GM12878 (cell line): ENCODE measurements at regions not wholly inside any gene's neighbourhood (a gene's known extent, or its start where the extent isn't known, plus 50 kb on each side); places are given as distances from the start of the nearest gene placed in this dataset.

Experiments used
- ATAC-seq: fragments of 200-7000 bp; cut with Tn5 transposase; 3 replicates; pipeline ENCODE4 v1.9.1; 2020; ENCODE audit warnings: mild to moderate bottlenecking, moderate library complexity
- BruUV-seq: library from RNA; stranded (reverse); fragments of 400-500 nt; replicated peaks from 2 replicates; lab custom pipeline; 2021; lab: Mats Ljungman, UMichigan
- CTCF ChIA-PET: fragments of 300-600 bp; sonication (Branson Sonifier 250); formaldehyde crosslinking; extraction: SDS; loops from one replicate; lab custom pipeline; 2021; ENCODE audit warnings: inconsistent platforms; lab: Yijun Ruan, JAX
- POLR2A ChIA-PET: fragments of 350-600 bp; formaldehyde crosslinking; extraction: SDS; loops from one replicate; lab custom pipeline; 2021; ENCODE audit warnings: inconsistent platforms; lab: Charles Lee
- RAD21 ChIA-PET: fragments of 300-600 bp; sonication (Branson Sonifier 250); formaldehyde crosslinking; loops from one replicate; lab custom pipeline; 2023; ENCODE audit warnings: antibody characterized with exemption; ENCODE audit not compliant: unreplicated experiment; lab: Charles Lee
- SMC1A ChIA-PET: fragments of 300-600 bp; sonication (Branson Sonifier 250); formaldehyde crosslinking; loops from one replicate; lab custom pipeline; 2023; ENCODE audit not compliant: unreplicated experiment, uncharacterized antibody; lab: Charles Lee
- DNase-seq: peaks from one replicate; pipeline ENCODE4 v3.0.0-alpha.2; 2011; ENCODE audit warnings: low read depth, low spot score
- FAIRE-seq: peaks from 3 replicates; lab custom pipeline; 2011; peaks lifted over from hg19 to GRCh38; lab: Jason Lieb, UNC
- H2AFZ ChIP-seq: 2 replicates; pipeline ENCODE4 v1.6.0; 2011; ENCODE audit warnings: low read depth, low read length, control low read depth; ENCODE audit not compliant: control insufficient read depth
- H3K27ac ChIP-seq: 2 replicates; pipeline ENCODE4 v1.5.1; 2011; ENCODE audit warnings: control low read depth; ENCODE audit not compliant: control insufficient read depth, insufficient read depth
- H3K27me3 ChIP-seq, 2 experiments: replicated peaks in 1 of 2; 2 replicates each; pipeline versions ENCODE4 v1.6.0 to v1.6.1; 2011; ENCODE audit warnings: low read length in 1 of 2; ENCODE audit not compliant: control insufficient read depth in 2 of 2, insufficient read depth in 2 of 2
- H3K36me3 ChIP-seq, 2 experiments: 2 replicates each; pipeline ENCODE4 v1.5.1; 2011; ENCODE audit warnings: low read length in 1 of 2; ENCODE audit not compliant: control insufficient read depth in 2 of 2, insufficient read depth in 2 of 2
- H3K4me1 ChIP-seq: 2 replicates; pipeline ENCODE4 v1.6.1; 2011; ENCODE audit warnings: mild to moderate bottlenecking, low read length, moderate library complexity, mixed read lengths; ENCODE audit not compliant: control insufficient read depth, insufficient read depth
- H3K4me2 ChIP-seq: 2 replicates; pipeline ENCODE4 v1.6.0; 2011; ENCODE audit warnings: control low read depth; ENCODE audit not compliant: control insufficient read depth, insufficient read depth
- H3K4me3 ChIP-seq: fragments of 200-600 bp; sonication (generic); 2 replicates; pipeline ENCODE4 v1.5.1; 2016
- H3K79me2 ChIP-seq: 2 replicates; pipeline ENCODE4 v1.6.0; 2011; ENCODE audit warnings: low read length; ENCODE audit not compliant: control insufficient read depth, insufficient read depth
- H3K9ac ChIP-seq: 2 replicates; pipeline ENCODE4 v1.8.0; 2011; ENCODE audit warnings: low read length, control low read depth, mixed read lengths; ENCODE audit not compliant: control insufficient read depth, insufficient read depth
- H3K9me3 ChIP-seq: replicated peaks from 3 replicates; pipeline ENCODE4 v1.5.1; 2011; ENCODE audit warnings: mild to moderate bottlenecking, low read length; ENCODE audit not compliant: control insufficient read depth, insufficient read depth
- H4K20me1 ChIP-seq: 2 replicates; pipeline ENCODE4 v1.6.0; 2011; ENCODE audit not compliant: control insufficient read depth, insufficient read depth
- BACH1 ChIP-seq: fragments of 450-650 bp; IDR thresholded peaks from 2 replicates; pipeline ENCODE4 v1.6.1; 2017; ENCODE audit warnings: mild to moderate bottlenecking, borderline replicate concordance
- BRCA1 ChIP-seq: IDR thresholded peaks from 2 replicates; pipeline ENCODE4 v1.6.1; 2011; ENCODE audit warnings: low read depth, low read length, improper control_type of control experiment
- CHD2 ChIP-seq: IDR thresholded peaks from 2 replicates; pipeline ENCODE4 v1.6.1; 2011; ENCODE audit warnings: low read depth, low read length, improper control_type of control experiment, borderline replicate concordance
- CHD4 ChIP-seq: fragments of 200-600 bp; sonication (generic); IDR thresholded peaks from 2 replicates; pipeline ENCODE4 v1.6.1; 2016; ENCODE audit warnings: mild to moderate bottlenecking
- ESRRA ChIP-seq: IDR thresholded peaks from 2 replicates; pipeline ENCODE4 v1.6.1; 2012; ENCODE audit warnings: mild to moderate bottlenecking, low read length, improper control_type of control experiment
- GABPA ChIP-seq: IDR thresholded peaks from 2 replicates; pipeline ENCODE4 v1.6.1; 2014; ENCODE audit warnings: antibody characterized with exemption, low read depth, mild to moderate bottlenecking, inconsistent platforms
- JUND ChIP-seq: IDR thresholded peaks from 2 replicates; pipeline ENCODE4 v1.6.1; 2012; ENCODE audit warnings: low read depth, mild to moderate bottlenecking, low read length, improper control_type of control experiment, moderate library complexity
- RAD21 ChIP-seq: IDR thresholded peaks from 2 replicates; pipeline ENCODE4 v1.6.1; 2011; ENCODE audit warnings: mild to moderate bottlenecking, low read depth, low read length, moderate library complexity; ENCODE audit not compliant: insufficient read depth
- SREBF1 ChIP-seq: IDR thresholded peaks from 2 replicates; pipeline ENCODE4 v1.6.1; 2012; ENCODE audit warnings: mild to moderate bottlenecking, low read length
- SREBF2 ChIP-seq: IDR thresholded peaks from 2 replicates; pipeline ENCODE4 v1.6.1; 2012; ENCODE audit warnings: mild to moderate bottlenecking, low read length
- WGBS: methylation state at CpG from one replicate; pipeline ENCODE4 v1.1.6; 2016; ENCODE audit warnings: low lambda C conversion rate; ENCODE audit not compliant: insufficient replicate concordance, insufficient coverage; ENCODE audit errors: missing lambda C conversion rate; 5-methylcytosine and 5-hydroxymethylcytosine counted together
- in situ Hi-C: fragments of 300-500 bp; cut with MboI; formaldehyde crosslinking; loops from 9 replicates; pipeline ENCODE4 v1.14.3; 2018; ENCODE audit warnings: mixed read lengths
- intact Hi-C: fragments of 100-400 bp; cut with micrococcal nuclease; formaldehyde crosslinking; loops from one replicate; pipeline ENCODE4 v1.14.2; 2022; ENCODE audit not compliant: unreplicated experiment
- TF ChIP-seq, protein P1 (sequence below): fragments of 450-650 bp; IDR thresholded peaks from 2 replicates; pipeline ENCODE4 v1.6.1; 2017; ENCODE audit warnings: mild to moderate bottlenecking, low read depth, inconsistent platforms; ENCODE audit not compliant: poor library complexity, severe bottlenecking
- TF ChIP-seq, protein P2 (sequence below): fragments of 450-650 bp; IDR thresholded peaks from 2 replicates; pipeline ENCODE4 v1.6.1; 2014; ENCODE audit warnings: mild to moderate bottlenecking
- TF ChIP-seq, protein P3 (sequence below): IDR thresholded peaks from 2 replicates; pipeline ENCODE4 v1.6.1; 2012; ENCODE audit warnings: mild to moderate bottlenecking, low read depth, low read length
- TF ChIP-seq, protein P4 (sequence below): fragments of 450-650 bp; IDR thresholded peaks from 2 replicates; pipeline ENCODE4 v1.6.1; 2017; ENCODE audit warnings: mild to moderate bottlenecking, moderate library complexity

DNA sequence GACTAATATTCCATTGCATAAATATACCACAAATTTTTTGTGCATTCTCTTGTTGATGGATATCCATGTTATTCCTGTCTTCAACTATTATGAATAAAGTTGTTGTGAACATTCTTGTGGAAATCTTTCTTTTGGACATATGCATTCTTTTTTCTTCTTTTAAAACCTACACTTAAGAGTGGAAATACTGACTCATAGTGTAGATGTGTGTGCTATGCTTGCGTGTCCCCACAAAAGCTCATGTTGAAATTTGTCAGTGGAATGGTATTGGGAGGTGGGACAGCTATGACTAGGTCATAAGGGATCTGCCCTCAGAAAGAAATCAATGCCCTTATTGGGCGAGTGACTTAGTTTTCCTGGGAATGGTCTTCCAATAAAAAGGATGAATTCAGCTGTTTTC is 203.6 kb upstream of the PRSS58 start:
- no peak overlapping the region for H3K4me3 ChIP-seq
- TF ChIP-seq SREBF2 = no peak
- no peak for TF ChIP-seq CHD2
- TF ChIP-seq, protein P1, sequence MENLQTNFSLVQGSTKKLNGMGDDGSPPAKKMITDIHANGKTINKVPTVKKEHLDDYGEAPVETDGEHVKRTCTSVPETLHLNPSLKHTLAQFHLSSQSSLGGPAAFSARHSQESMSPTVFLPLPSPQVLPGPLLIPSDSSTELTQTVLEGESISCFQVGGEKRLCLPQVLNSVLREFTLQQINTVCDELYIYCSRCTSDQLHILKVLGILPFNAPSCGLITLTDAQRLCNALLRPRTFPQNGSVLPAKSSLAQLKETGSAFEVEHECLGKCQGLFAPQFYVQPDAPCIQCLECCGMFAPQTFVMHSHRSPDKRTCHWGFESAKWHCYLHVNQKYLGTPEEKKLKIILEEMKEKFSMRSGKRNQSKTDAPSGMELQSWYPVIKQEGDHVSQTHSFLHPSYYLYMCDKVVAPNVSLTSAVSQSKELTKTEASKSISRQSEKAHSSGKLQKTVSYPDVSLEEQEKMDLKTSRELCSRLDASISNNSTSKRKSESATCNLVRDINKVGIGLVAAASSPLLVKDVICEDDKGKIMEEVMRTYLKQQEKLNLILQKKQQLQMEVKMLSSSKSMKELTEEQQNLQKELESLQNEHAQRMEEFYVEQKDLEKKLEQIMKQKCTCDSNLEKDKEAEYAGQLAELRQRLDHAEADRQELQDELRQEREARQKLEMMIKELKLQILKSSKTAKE = no peak
- no peak for TF ChIP-seq RAD21
- no peak for TF ChIP-seq ESRRA
- no peak for TF ChIP-seq CHD4
- no peak for TF ChIP-seq JUND
- TF ChIP-seq BRCA1 = no peak
- TF ChIP-seq, protein P2, sequence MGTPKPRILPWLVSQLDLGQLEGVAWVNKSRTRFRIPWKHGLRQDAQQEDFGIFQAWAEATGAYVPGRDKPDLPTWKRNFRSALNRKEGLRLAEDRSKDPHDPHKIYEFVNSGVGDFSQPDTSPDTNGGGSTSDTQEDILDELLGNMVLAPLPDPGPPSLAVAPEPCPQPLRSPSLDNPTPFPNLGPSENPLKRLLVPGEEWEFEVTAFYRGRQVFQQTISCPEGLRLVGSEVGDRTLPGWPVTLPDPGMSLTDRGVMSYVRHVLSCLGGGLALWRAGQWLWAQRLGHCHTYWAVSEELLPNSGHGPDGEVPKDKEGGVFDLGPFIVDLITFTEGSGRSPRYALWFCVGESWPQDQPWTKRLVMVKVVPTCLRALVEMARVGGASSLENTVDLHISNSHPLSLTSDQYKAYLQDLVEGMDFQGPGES = no peak
- no peak for TF ChIP-seq SREBF1
- TF ChIP-seq, protein P3, sequence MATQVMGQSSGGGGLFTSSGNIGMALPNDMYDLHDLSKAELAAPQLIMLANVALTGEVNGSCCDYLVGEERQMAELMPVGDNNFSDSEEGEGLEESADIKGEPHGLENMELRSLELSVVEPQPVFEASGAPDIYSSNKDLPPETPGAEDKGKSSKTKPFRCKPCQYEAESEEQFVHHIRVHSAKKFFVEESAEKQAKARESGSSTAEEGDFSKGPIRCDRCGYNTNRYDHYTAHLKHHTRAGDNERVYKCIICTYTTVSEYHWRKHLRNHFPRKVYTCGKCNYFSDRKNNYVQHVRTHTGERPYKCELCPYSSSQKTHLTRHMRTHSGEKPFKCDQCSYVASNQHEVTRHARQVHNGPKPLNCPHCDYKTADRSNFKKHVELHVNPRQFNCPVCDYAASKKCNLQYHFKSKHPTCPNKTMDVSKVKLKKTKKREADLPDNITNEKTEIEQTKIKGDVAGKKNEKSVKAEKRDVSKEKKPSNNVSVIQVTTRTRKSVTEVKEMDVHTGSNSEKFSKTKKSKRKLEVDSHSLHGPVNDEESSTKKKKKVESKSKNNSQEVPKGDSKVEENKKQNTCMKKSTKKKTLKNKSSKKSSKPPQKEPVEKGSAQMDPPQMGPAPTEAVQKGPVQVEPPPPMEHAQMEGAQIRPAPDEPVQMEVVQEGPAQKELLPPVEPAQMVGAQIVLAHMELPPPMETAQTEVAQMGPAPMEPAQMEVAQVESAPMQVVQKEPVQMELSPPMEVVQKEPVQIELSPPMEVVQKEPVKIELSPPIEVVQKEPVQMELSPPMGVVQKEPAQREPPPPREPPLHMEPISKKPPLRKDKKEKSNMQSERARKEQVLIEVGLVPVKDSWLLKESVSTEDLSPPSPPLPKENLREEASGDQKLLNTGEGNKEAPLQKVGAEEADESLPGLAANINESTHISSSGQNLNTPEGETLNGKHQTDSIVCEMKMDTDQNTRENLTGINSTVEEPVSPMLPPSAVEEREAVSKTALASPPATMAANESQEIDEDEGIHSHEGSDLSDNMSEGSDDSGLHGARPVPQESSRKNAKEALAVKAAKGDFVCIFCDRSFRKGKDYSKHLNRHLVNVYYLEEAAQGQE = no peak
- TF ChIP-seq GABPA = no peak
- TF ChIP-seq, protein P4, sequence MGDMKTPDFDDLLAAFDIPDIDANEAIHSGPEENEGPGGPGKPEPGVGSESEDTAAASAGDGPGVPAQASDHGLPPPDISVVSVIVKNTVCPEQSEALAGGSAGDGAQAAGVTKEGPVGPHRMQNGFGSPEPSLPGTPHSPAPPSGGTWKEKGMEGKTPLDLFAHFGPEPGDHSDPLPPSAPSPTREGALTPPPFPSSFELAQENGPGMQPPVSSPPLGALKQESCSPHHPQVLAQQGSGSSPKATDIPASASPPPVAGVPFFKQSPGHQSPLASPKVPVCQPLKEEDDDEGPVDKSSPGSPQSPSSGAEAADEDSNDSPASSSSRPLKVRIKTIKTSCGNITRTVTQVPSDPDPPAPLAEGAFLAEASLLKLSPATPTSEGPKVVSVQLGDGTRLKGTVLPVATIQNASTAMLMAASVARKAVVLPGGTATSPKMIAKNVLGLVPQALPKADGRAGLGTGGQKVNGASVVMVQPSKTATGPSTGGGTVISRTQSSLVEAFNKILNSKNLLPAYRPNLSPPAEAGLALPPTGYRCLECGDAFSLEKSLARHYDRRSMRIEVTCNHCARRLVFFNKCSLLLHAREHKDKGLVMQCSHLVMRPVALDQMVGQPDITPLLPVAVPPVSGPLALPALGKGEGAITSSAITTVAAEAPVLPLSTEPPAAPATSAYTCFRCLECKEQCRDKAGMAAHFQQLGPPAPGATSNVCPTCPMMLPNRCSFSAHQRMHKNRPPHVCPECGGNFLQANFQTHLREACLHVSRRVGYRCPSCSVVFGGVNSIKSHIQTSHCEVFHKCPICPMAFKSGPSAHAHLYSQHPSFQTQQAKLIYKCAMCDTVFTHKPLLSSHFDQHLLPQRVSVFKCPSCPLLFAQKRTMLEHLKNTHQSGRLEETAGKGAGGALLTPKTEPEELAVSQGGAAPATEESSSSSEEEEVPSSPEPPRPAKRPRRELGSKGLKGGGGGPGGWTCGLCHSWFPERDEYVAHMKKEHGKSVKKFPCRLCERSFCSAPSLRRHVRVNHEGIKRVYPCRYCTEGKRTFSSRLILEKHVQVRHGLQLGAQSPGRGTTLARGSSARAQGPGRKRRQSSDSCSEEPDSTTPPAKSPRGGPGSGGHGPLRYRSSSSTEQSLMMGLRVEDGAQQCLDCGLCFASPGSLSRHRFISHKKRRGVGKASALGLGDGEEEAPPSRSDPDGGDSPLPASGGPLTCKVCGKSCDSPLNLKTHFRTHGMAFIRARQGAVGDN = no peak
- no peak for TF ChIP-seq BACH1
- no peak overlapping the region for H2AFZ ChIP-seq
- CTCF ChIA-PET = interaction anchor here (0.8 to 20.9 kb wide), 14 partner anchors 9 to 126 kb away, joined by 3 to 205 read pairs (median 4); no protein-coding TSS in a partner anchor
- FAIRE-seq (no peak), ATAC-seq (no peak), DNase-seq (no peak)
- SMC1A ChIA-PET = interaction anchor here (1.1 to 1.3 kb wide), 2 partner anchors 12 to 22 kb away, joined by 4 to 5 read pairs; no protein-coding TSS in a partner anchor
- no peaks in the 10 kb centered on the region for H3K79me2 ChIP-seq
- intact Hi-C loops = no loop called here
- no TSS peak for BruUV-seq
- no peaks in the 10 kb centered on the region for H4K20me1 ChIP-seq
- no peaks in the 10 kb centered on the region for H3K4me1 ChIP-seq
- no peaks in the 10 kb centered on the region for H3K9me3 ChIP-seq
- H3K36me3 ChIP-seq = no peaks in the 10 kb centered on the region
- WGBS = 40% methylated on average over 2 of the region's 2 CpGs
- in situ Hi-C loops = no loop called here
- no peak overlapping the region for H3K4me2 ChIP-seq
- POLR2A ChIA-PET = no interaction called here
- no peak overlapping the region for H3K9ac ChIP-seq
- no peak overlapping the region for H3K27ac ChIP-seq
- peaks cover 0 to 2% of the 10 kb centered on the region in 2 experiments; a peak in 1 of 4 replicates for H3K27me3 ChIP-seq
- RAD21 ChIA-PET = interaction anchor here (0.7 to 1.0 kb wide), 2 partner anchors 17 to 57 kb away, joined by 3 read pairs; no protein-coding TSS in a partner anchor
